Aorta (tissue), 5 donors: ENCODE measurements at regions not wholly inside any gene's neighbourhood (a gene's known extent, or its start where the extent isn't known, plus 50 kb on each side); places are given as distances from the start of the nearest gene placed in this dataset.

Source experiments
- ATAC-seq: fragments of 200-7000 bp; cut with Tn5 transposase; one replicate; pipeline ENCODE4 v1.9.1; 2022; ENCODE audit warnings: moderate library complexity; ENCODE audit not compliant: low FRiP score
- DNase-seq, 2 donors: peaks; one replicate each; pipeline ENCODE4 v3.0.0-alpha.2; 2020
- H3K27ac ChIP-seq, 2 donors: one replicate each; pipeline ENCODE4 v1.5.1; 2013; ENCODE audit warnings: low read length in 2 of 2, mild to moderate bottlenecking in 2 of 2, moderate library complexity in 2 of 2, control low read depth in 1 of 2, inconsistent platforms in 1 of 2, low read depth in 1 of 2
- H3K27me3 ChIP-seq, 2 donors: one replicate each; pipeline ENCODE4 v1.6.1; 2013; ENCODE audit warnings: control low read depth in 1 of 2, low read length in 1 of 2, mild to moderate bottlenecking in 1 of 2, moderate library complexity in 1 of 2; ENCODE audit not compliant: insufficient read depth in 2 of 2, control insufficient read depth in 1 of 2
- H3K36me3 ChIP-seq, 2 donors: one replicate each; pipeline ENCODE4 v1.6.1; 2013; ENCODE audit warnings: control low read depth in 1 of 2, low read length in 1 of 2, mild to moderate bottlenecking in 1 of 2; ENCODE audit not compliant: insufficient read depth in 2 of 2, control insufficient read depth in 1 of 2
- H3K4me1 ChIP-seq, 2 donors: one replicate each; pipeline ENCODE4 v1.6.1; 2013; ENCODE audit warnings: low read length in 2 of 2, control low read depth in 1 of 2, mild to moderate bottlenecking in 1 of 2, moderate library complexity in 1 of 2; ENCODE audit not compliant: insufficient read depth in 2 of 2, control insufficient read depth in 1 of 2
- H3K4me3 ChIP-seq, 2 donors: one replicate each; pipeline ENCODE4 v1.5.1; 2013; ENCODE audit warnings: low read length in 2 of 2, control low read depth in 1 of 2, mild to moderate bottlenecking in 1 of 2
- H3K9me3 ChIP-seq: one replicate; pipeline ENCODE4 v1.6.1; 2013; ENCODE audit warnings: mild to moderate bottlenecking, low read length; ENCODE audit not compliant: control insufficient read depth
- WGBS, 2 donors: extraction: QIAGEN DNeasy Blood & Tissue Kit; methylation state at CpG; one replicate each; pipeline ENCODE4 v1.1.7; 2013; 5-methylcytosine and 5-hydroxymethylcytosine counted together
- intact Hi-C, 2 donors: fragments of 100-400 bp; cut with DNase I; formaldehyde crosslinking; loops; one replicate each; pipeline versions ENCODE4 v1.14.2 to v1.15.0; 2022
- donor health status: healthy with polysubstance abuse.
- donor health status: Bipolar disorder and iron deficiency.
- donor health status: DM: no; HTN: no; CAD: no.
- donor health status: DM: no; HTN: no; CAD: no.
- donor health status: DM: yes; HTN: yes; CAD: no.

DNA sequence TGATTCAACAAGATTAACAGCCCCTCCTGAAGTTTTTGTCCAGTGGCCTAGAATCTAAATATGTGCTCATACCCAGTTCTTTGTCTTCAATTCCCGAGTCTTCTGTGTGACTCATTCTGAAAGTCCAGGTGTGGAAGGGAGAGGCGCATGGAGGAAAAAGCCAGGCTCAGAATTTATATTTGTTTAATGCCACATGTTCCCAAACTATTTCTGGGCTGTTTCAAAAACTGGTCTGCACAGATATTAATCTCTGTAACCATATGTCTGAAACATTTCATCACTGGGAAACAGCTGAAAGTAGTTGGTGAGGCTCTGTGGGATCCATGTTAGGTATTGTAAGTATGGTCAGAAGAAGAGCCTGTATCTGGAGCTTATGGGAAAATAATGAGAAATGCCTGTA is 266.0 kb downstream of the PAX1 start:
- DNase-seq: no peak
- Histone ChIP-seq H3K4me1 (no peaks in the 10 kb centered on the region), H3K4me3 (no peak overlapping the region), H3K9me3 (no peaks in the 10 kb centered on the region), H3K27me3 (no peaks in the 10 kb centered on the region), H3K27ac (no peak overlapping the region), H3K36me3 (no peaks in the 10 kb centered on the region)
- ATAC-seq: no peak
- intact Hi-C loops: no loop called here
- 43 to 58% methylated on average over 2 of the region's 2 CpGs for WGBS, 2 donors

DNA sequence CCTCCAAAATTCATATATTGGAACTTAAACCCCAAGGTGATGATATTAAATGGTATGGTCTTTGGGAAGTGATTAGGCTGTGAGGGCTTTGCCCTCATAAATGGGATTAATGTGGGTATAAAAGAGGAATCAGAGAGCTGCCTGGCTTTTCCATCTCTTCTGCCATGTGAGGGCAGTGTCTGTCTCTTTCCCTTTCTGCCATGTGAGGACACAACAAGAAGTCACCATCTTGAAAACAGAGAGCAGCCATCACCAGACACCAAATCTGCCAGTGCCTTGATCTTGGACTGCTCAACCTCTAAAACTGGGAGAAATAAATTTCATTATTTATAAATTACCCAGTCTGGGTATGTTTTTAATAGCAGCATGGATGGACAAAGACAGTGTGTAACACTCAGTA is 263.0 kb downstream of the PAX1 start:
- ATAC-seq: no peak
- no peaks in the 10 kb centered on the region for H3K4me1 ChIP-seq
- intact Hi-C loops: no loop called here

DNA sequence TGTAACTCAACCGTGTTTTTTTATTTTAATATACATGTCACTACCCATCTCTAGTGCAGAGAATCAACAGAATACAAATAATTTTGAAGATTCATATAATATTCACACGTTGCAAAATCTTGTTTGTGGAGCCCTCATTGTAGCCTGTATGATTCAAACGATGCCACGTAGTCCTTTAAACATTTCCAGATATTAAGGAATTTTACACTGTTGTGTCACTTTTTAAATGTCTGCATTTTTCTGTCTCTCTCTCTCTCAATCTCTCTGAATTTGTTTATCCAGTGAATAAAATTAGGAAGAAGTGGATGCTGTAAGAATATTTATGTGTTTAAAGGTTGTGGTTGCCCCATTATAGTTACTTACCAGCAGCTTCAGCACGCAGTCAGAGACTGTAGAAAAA is 262.0 kb downstream of the PAX1 start:
- Histone ChIP-seq H3K27me3 (no peaks in the 10 kb centered on the region), H3K4me3 (no peak overlapping the region), H3K27ac (no peak overlapping the region), H3K9me3 (no peaks in the 10 kb centered on the region), H3K4me1 (no peaks in the 10 kb centered on the region), H3K36me3 (no peaks in the 10 kb centered on the region)
- no peak for ATAC-seq
- WGBS, 2 donors: 59 to 65% methylated on average over 5 of the region's 5 CpGs
- no peak for DNase-seq
- intact Hi-C loops: no loop called here

More for the DNA sequence above, 263.0 kb downstream of the PAX1 start:
- Histone ChIP-seq H3K4me3 (no peak overlapping the region), H3K27ac (no peak overlapping the region), H3K27me3 (no peaks in the 10 kb centered on the region), H3K36me3 (no peaks in the 10 kb centered on the region), H3K9me3 (no peaks in the 10 kb centered on the region)
- DNase-seq: no peak

DNA sequence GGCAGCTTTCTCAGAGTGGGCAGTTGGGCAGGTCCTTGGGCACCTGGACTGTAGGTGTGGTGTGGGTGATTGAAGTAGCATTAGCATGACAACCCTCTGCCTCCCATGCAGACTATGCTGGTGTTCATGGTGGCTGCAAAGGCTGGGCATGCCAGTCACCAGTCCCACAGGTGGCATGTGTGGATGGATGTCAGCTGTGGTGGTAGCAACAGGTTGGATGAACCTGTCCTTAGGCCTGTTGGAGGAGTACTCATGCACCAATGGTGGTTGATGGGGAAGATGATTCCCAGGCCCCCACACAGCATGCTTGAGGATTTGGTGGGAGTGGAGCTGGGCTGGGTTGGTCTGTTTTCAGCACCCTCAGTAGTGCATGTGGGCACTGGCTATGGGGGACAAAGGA is 251.1 kb downstream of the PAX1 start:
- ATAC-seq (no peak), DNase-seq (no peak)
- intact Hi-C loops: no loop called here
- no peak overlapping the region for H3K4me3 ChIP-seq
- H3K9me3 ChIP-seq: peaks cover 5% of the 10 kb centered on the region
- H3K27ac ChIP-seq: no peak overlapping the region
- no peaks in the 10 kb centered on the region for H3K4me1 ChIP-seq
- H3K27me3 ChIP-seq: no peaks in the 10 kb centered on the region
- no peaks in the 10 kb centered on the region for H3K36me3 ChIP-seq

DNA sequence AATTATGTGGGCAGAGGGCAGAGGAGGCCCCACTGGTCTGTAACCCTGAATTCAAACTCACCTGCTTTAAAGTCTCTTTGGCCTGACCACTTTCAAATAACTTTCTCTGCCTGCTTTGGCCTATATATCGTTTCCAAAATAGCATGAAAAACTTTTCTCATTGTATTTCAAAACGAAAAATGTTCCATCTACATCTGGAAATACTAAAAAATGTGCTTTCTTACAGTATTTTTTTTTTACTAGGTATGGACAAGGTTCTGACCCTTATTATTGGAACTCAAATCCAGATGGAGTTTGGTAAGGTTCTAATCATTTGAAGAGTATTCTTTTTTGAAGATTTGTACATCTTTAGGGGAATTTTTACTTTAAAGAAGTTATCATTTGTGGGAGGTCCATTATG is 241.9 kb downstream of the PAX1 start:
- no peak for ATAC-seq
- intact Hi-C loops: no loop called here
- Histone ChIP-seq H3K36me3 (no peaks in the 10 kb centered on the region), H3K27me3 (no peaks in the 10 kb centered on the region), H3K27ac (no peak overlapping the region), H3K9me3 (no peaks in the 10 kb centered on the region), H3K4me3 (no peak overlapping the region), H3K4me1 (no peaks in the 10 kb centered on the region)
- 38 to 44% methylated on average over 2 of the region's 2 CpGs for whole genome bisulfite sequencing, 2 donors
- DNase-seq: no peak

DNA sequence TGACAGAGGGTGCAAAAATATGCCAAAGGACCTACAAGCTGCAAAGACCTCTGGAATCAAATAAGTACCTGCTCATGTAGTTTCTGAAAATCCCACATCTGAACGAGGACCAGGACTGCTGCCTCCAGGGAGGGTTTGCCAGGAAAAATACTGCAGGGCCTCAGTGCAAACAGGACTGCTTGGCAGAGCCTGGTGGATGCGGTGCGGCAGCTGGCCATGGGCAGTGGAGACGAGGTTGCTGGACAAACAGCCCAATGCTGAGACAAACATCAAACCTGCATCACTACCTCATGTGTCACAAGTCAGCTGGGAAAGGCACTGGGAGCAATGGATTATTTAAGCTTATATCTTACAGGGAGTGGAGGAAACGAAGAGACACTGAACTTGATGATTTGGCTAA is 238.8 kb downstream of the PAX1 start:
- intact Hi-C loops: no loop called here
- no peak for ATAC-seq
- no peaks in the 10 kb centered on the region for H3K9me3 ChIP-seq

DNA sequence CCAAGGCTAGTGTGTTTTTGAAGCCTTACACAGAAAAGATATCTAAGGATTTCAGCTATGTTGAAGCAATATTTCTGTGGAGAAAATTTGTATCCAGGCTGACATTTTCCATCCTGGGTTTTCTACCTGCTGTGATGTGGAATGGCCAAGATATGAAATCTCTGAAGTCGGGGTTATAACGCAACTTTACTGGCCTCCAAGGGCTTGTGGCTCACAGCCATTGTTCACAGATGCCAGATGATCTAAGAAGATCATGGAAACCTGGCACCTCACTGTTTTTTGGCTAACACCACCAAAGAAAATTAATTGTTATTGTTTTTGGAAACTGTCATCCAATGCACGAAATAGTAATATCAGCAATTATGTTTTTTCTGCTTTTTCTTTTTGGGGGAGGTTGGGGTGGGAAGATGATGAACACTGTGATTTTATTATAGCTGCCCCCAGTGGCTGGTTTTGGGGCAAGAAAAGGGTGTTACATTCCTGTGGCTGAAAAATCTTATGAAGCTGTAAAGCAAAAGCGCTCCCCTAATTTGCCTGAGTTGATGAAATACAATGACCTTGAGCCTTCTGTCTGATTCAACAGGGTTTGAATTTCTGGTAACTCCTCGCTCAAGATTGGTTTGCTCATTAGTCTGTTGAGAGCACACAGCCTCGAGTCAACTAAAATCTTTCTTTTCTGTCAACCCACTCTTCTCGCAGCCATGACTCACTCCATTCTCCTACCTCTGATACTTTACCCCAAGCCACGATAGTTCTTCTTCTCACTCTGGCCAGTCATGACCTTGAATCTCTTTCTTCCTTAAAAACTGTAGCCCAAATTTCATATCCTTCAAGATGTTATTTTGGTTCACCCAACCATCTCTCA is 236.7 kb downstream of the PAX1 start:
- Histone ChIP-seq H3K4me1 (no peaks in the 10 kb centered on the region), H3K4me3 (no peak overlapping the region), H3K9me3 (no peaks in the 10 kb centered on the region), H3K27ac (no peak overlapping the region), H3K36me3 (no peaks in the 10 kb centered on the region), H3K27me3 (no peaks in the 10 kb centered on the region)
- DNase-seq (no peak), ATAC-seq (peak; percentile 54)
- 65 to 72% methylated on average over 8 of the region's 8 CpGs for WGBS, 2 donors
- intact Hi-C loops: no loop called here

More for the DNA sequence above, 238.8 kb downstream of the PAX1 start:
- Histone ChIP-seq H3K27ac (no peak overlapping the region), H3K4me1 (no peaks in the 10 kb centered on the region), H3K36me3 (no peaks in the 10 kb centered on the region), H3K27me3 (no peaks in the 10 kb centered on the region), H3K4me3 (no peak overlapping the region)
- no peak for DNase-seq
- WGBS, 2 donors: 44 to 56% methylated on average over 5 of the region's 5 CpGs

DNA sequence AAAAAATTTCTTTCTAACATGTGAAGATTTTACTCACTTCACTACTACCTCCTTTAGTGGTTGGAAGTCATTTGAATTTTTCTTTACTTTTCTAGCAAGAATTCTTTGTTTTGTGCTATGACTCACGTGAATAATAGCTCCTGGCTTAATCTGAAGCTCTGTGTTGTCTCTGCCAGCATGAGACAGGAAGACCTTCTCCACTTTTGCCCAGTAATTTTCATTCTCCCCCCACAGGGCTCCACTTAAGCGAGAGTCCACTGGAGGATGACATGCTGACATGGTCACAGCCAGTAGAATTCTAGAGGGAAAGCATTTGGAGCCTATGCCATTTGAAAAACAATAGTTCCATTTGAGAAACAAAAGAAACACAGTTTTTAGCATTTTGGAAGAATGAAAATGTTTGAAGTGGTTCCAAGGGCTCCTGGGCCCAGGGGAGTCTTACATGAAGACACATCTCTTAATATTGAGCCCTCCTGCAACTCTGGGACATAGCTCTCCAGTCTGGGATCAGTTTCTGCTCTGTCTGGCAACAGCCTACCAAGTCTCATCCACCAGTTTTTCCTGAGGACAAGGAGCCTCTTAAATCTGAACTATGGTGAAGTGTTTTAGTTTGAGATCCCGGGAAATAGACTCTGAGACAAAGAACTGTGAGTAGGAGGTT is 231.4 kb downstream of the PAX1 start:
- intact Hi-C loops: no loop called here
- no peaks in the 10 kb centered on the region for H3K4me1 ChIP-seq
- no peak overlapping the region for H3K27ac ChIP-seq
- ATAC-seq (no peak), DNase-seq (no peak)
- 34 to 35% methylated on average over 3 of the region's 3 CpGs for WGBS, 2 donors
- H3K4me3 ChIP-seq: no peak overlapping the region
- no peaks in the 10 kb centered on the region for H3K27me3 ChIP-seq
- H3K36me3 ChIP-seq: no peaks in the 10 kb centered on the region
- H3K9me3 ChIP-seq: no peaks in the 10 kb centered on the region

DNA sequence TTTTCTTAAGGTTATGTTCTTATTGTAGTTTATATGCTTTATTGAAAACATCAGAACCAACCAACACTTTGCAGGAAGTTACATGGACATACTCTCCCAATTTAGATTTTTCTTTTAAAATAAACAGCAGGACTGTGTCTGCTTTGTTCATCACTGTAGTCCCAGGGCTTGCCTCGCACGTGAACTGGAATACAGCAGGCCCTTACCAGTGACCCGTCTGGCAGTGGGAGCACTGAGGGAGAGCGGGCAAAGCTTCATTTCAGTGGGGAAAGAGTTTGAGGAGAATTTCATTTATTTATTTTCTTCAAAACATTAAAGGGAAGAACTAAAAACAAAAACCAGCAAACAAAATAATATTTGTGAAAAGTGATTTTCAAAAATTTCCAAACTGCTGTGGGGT is 230.8 kb downstream of the PAX1 start:
- H3K4me3 ChIP-seq: no peak overlapping the region
- no peaks in the 10 kb centered on the region for H3K27me3 ChIP-seq
- H3K9me3 ChIP-seq: no peaks in the 10 kb centered on the region
- intact Hi-C loops: no loop called here
- 16 to 33% methylated on average over 4 of the region's 4 CpGs for WGBS, 2 donors
- DNase-seq (no peak), ATAC-seq (no peak)
- no peak overlapping the region for H3K27ac ChIP-seq
- H3K36me3 ChIP-seq: no peaks in the 10 kb centered on the region
- H3K4me1 ChIP-seq: no peaks in the 10 kb centered on the region
